ENCODE measurements at regions not wholly inside any gene's neighbourhood (a gene's known extent, or its start where the extent isn't known, plus 50 kb on each side); places are given as distances from the start of the nearest gene placed in this dataset.
"Not testable (repeated sequence)": the region's sequence is repeated elsewhere in the genome, so short reads cannot be mapped to it uniquely, and the experiment has no call there.

GRCh38 chr4:103449296-103450023 lies 251.3 kb upstream of the CENPE start:
- Mint-ChIP-seq H3K36me3 (ENCODE audit: low read depth) (no peaks in the 10 kb centered on the region), H3K4me1 (ENCODE audit: low read depth) (no peaks in the 10 kb centered on the region), H3K27ac (no peak overlapping the region), H3K27me3 (no peaks in the 10 kb centered on the region), H3K4me3 (no peak overlapping the region), H3K9me3 (no peaks in the 10 kb centered on the region)
- DNase-seq, result no peak

DNA sequence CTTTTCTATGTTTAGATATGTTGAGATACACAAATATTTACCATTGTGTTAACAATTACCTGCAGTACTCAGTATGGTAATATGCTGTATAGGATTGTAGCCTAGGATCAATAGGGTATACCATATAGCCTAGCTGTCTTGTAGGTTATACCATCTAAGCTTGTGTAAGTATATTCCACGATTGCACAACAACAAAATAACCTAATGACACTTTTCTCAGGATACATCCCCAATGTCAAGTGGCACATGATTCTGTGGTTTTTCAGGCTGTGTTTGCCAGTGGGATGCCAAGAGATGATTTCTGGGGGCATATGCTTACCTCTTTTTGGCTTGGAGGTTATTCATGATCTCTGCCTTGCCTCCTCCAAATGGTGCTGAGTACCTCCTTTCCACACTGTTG lies 247.2 kb upstream of the CENPE start:
- Mint-ChIP-seq H3K36me3 (ENCODE audit: low read depth) (no peaks in the 10 kb centered on the region), H3K4me1 (ENCODE audit: low read depth) (no peaks in the 10 kb centered on the region), H3K9me3 (no peaks in the 10 kb centered on the region), H3K27me3 (no peaks in the 10 kb centered on the region), H3K4me3 (no peak overlapping the region), H3K27ac (no peak overlapping the region)
- no peak for DNase-seq

GRCh38 chr4:103443324-103443723 lies 245.2 kb upstream of the CENPE start:
- DNase-seq, result no peak
- Mint-ChIP-seq H3K36me3 (ENCODE audit: low read depth) (no peaks in the 10 kb centered on the region), H3K27ac (no peak overlapping the region)

GRCh38 chr4:103429283-103429682 lies 231.1 kb upstream of the CENPE start:
- no peak overlapping the region for H3K27ac Mint-ChIP-seq

More at GRCh38 chr4:103443324-103443723, 245.2 kb upstream of the CENPE start:
- H3K27me3 Mint-ChIP-seq, result no peaks in the 10 kb centered on the region
- H3K4me1 Mint-ChIP-seq (ENCODE audit: low read depth), result no peaks in the 10 kb centered on the region
- no peaks in the 10 kb centered on the region for H3K9me3 Mint-ChIP-seq
- H3K4me3 Mint-ChIP-seq, result no peak overlapping the region

GRCh38 chr4:103425406-103425805 lies 227.3 kb upstream of the CENPE start:
- Mint-ChIP-seq H3K4me3 (no peak overlapping the region), H3K27me3 (no peaks in the 10 kb centered on the region), H3K9me3 (no peaks in the 10 kb centered on the region), H3K27ac (no peak overlapping the region), H3K4me1 (ENCODE audit: low read depth) (no peaks in the 10 kb centered on the region), H3K36me3 (ENCODE audit: low read depth) (no peaks in the 10 kb centered on the region)
- no peak for DNase-seq

More at GRCh38 chr4:103429283-103429682, 231.1 kb upstream of the CENPE start:
- Mint-ChIP-seq H3K36me3 (ENCODE audit: low read depth) (no peaks in the 10 kb centered on the region), H3K4me3 (no peak overlapping the region), H3K9me3 (no peaks in the 10 kb centered on the region), H3K27me3 (no peaks in the 10 kb centered on the region), H3K4me1 (ENCODE audit: low read depth) (no peaks in the 10 kb centered on the region)
- DNase-seq, result no peak

DNA sequence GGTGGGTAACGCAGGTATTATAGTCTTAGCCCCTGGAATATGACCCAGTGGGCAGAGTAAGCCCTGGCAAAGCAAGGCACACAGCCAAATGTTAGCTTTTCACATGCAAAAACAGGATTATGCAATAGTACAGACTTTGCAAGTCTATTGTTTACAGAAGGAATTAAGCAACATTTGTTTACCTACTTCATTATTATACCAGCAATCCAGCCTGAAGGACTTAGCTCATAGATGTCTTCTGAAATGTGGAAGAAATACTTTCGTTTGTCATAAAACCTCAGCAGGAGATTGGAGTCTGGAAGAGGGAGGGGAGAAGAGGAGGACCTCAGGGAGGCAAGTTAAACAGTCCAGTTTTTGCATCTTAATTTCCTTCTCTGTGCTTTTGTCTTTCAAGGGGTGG lies 226.7 kb upstream of the CENPE start:
- H3K9me3 Mint-ChIP-seq, result no peaks in the 10 kb centered on the region
- no peaks in the 10 kb centered on the region for H3K4me1 Mint-ChIP-seq (ENCODE audit: low read depth)
- H3K36me3 Mint-ChIP-seq (ENCODE audit: low read depth), result no peaks in the 10 kb centered on the region
- no peak for DNase-seq
- H3K27me3 Mint-ChIP-seq, result no peaks in the 10 kb centered on the region
- H3K27ac Mint-ChIP-seq, result no peak overlapping the region
- H3K4me3 Mint-ChIP-seq, result no peak overlapping the region

- DNase-seq, result no peak
- H3K4me1 Mint-ChIP-seq (ENCODE audit: low read depth), result no peaks in the 10 kb centered on the region
- no peak overlapping the region for H3K4me3 Mint-ChIP-seq
- no peaks in the 10 kb centered on the region for H3K27me3 Mint-ChIP-seq
- no peak overlapping the region for H3K27ac Mint-ChIP-seq
- no peaks in the 10 kb centered on the region for H3K36me3 Mint-ChIP-seq (ENCODE audit: low read depth)
- H3K9me3 Mint-ChIP-seq, result peaks cover 5% of the 10 kb centered on the region
These were observed 225.1 kb upstream of the CENPE start for GRCh38 chr4:103423261-103423660.

GRCh38 chr4:103422467-103423219 lies 224.5 kb upstream of the CENPE start:
- Mint-ChIP-seq H3K36me3 (ENCODE audit: low read depth) (no peaks in the 10 kb centered on the region), H3K27me3 (no peaks in the 10 kb centered on the region), H3K27ac (no peak overlapping the region), H3K9me3 (peaks cover 8% of the 10 kb centered on the region), H3K4me3 (no peak overlapping the region), H3K4me1 (ENCODE audit: low read depth) (no peaks in the 10 kb centered on the region)
- no peak for DNase-seq

- no peak for DNase-seq
- Mint-ChIP-seq H3K4me1 (ENCODE audit: low read depth) (no peaks in the 10 kb centered on the region), H3K9me3 (peaks cover 12% of the 10 kb centered on the region), H3K4me3 (no peak overlapping the region), H3K36me3 (ENCODE audit: low read depth) (no peaks in the 10 kb centered on the region), H3K27ac (no peak overlapping the region), H3K27me3 (no peaks in the 10 kb centered on the region)
These were observed 217.7 kb upstream of the CENPE start for GRCh38 chr4:103415801-103416200.

DNA sequence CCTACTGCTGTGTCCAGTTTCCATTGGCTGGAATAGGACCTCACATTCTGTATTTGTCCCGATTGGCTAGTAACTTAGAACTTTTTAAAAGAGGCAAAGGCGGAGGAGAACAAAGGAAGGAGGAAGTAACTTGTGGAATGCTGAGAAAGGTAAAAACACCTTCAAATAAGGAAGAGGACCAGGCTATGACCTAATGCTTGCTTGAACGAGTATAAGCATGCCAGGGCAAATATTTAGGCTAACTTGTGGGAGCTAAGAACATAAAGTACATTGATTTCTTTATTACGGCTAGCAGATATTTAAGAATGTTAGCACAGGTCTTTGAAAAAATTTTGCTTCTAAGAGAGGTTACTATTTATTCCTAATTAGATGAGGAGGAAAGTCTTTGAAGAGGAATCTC lies 214.5 kb upstream of the CENPE start:
- H3K4me3 Mint-ChIP-seq; DNase-seq; H3K9me3 Mint-ChIP-seq; H3K36me3 Mint-ChIP-seq (ENCODE audit: low read depth); H3K27me3 Mint-ChIP-seq; H3K4me1 Mint-ChIP-seq (ENCODE audit: low read depth); H3K27ac Mint-ChIP-seq: not testable (repeated sequence)

GRCh38 chr4:103410386-103410785 lies 212.2 kb upstream of the CENPE start:
- H3K4me3 Mint-ChIP-seq, result no peak overlapping the region
- DNase-seq, result no peak
- no peaks in the 10 kb centered on the region for H3K36me3 Mint-ChIP-seq (ENCODE audit: low read depth)
- H3K27ac Mint-ChIP-seq, result no peak overlapping the region
- H3K4me1 Mint-ChIP-seq (ENCODE audit: low read depth), result no peaks in the 10 kb centered on the region
- H3K27me3 Mint-ChIP-seq, result no peaks in the 10 kb centered on the region
- no peaks in the 10 kb centered on the region for H3K9me3 Mint-ChIP-seq

DNA sequence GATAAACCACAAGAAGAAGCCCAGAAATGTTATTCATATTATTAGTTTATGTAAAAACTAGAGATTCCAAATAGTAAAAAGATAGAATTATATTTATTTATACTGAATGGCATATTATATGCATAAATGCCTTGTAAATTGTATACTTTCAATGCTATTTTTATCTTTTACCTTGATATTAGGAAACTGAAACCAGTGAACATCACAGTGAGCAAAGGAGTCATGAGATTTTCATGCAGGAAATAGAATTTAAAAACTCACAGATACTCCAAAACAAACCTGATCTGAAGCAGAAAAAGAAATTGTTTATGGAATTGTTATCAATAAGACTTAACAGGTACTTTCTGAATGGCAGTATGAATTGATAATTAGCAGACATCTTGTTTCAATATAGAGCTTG lies 207.3 kb upstream of the CENPE start:
- Mint-ChIP-seq H3K9me3 (no peaks in the 10 kb centered on the region), H3K27ac (no peak overlapping the region), H3K4me3 (no peak overlapping the region), H3K36me3 (ENCODE audit: low read depth) (no peaks in the 10 kb centered on the region), H3K27me3 (no peaks in the 10 kb centered on the region), H3K4me1 (ENCODE audit: low read depth) (no peaks in the 10 kb centered on the region)
- DNase-seq, result no peak

DNA sequence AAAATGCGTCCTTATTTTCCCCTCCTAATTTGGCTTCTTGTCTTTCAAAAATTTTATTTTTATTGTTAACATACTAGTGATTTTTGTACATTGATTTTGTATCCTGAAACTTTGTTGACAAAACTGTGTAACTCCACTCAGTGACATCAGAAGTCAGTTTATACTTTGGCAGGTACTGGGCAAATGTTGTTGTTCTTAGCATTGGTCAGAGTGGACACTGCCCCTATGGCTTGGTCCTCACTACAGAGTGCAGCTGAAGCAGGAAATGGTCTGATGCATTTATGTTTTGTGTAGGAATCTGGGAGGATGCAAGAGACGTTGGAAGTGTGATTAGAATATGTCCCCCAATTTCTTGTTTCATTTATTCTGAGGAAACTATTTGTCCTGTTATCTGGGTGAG lies 205.5 kb upstream of the CENPE start:
- H3K9me3 Mint-ChIP-seq, result no peaks in the 10 kb centered on the region
- no peak for DNase-seq
- no peak overlapping the region for H3K4me3 Mint-ChIP-seq
- no peaks in the 10 kb centered on the region for H3K36me3 Mint-ChIP-seq (ENCODE audit: low read depth)
- H3K27me3 Mint-ChIP-seq, result no peaks in the 10 kb centered on the region
- H3K27ac Mint-ChIP-seq, result no peak overlapping the region
- no peaks in the 10 kb centered on the region for H3K4me1 Mint-ChIP-seq (ENCODE audit: low read depth)

- Mint-ChIP-seq H3K4me1 (ENCODE audit: low read depth) (no peaks in the 10 kb centered on the region), H3K27ac (no peak overlapping the region), H3K27me3 (no peaks in the 10 kb centered on the region), H3K4me3 (no peak overlapping the region), H3K9me3 (no peaks in the 10 kb centered on the region), H3K36me3 (ENCODE audit: low read depth) (no peaks in the 10 kb centered on the region)
- DNase-seq, result no peak
These were observed 204.1 kb upstream of the CENPE start for GRCh38 chr4:103402198-103402597.

DNA sequence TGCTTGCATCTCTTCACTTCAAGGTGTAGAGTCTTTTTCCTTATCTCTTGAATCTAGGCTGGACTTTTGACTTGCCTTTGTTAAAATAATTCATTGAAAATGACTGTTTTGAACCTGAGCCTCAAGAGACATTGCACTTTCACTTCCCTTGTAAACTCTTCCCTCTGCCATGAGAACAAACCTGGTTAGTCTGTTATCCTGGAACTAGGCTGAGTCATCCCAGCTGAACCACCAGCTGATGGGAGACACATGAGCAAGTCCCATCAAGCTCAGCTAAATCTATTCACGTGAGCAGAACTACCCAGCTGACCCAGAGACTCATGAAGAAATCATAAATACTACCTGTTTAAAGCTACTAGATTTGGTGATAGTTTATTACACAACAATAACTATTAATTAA lies 202.3 kb upstream of the CENPE start:
- Mint-ChIP-seq H3K36me3 (ENCODE audit: low read depth) (no peaks in the 10 kb centered on the region), H3K9me3 (no peaks in the 10 kb centered on the region), H3K27me3 (no peaks in the 10 kb centered on the region), H3K4me3 (no peak overlapping the region), H3K4me1 (ENCODE audit: low read depth) (no peaks in the 10 kb centered on the region), H3K27ac (no peak overlapping the region)
- no peak for DNase-seq

Measured in activated T-cell treated with anti-CD3 and anti-CD28 coated beads, Interleukin-2, amount 50 U/mL, for 24 hours (primary cell).